ENCODE measurements at regions not wholly inside any gene's neighbourhood (a gene's known extent, or its start where the extent isn't known, plus 50 kb on each side); places are given as distances from the start of the nearest gene placed in this dataset.

- no peak overlapping the region for H3K27ac Mint-ChIP-seq
- Histone ChIP-seq H3K27me3 (ENCODE audit: control insufficient read depth, insufficient read depth, low read length, poor library complexity, severe bottlenecking) (no peaks in the 10 kb centered on the region), H3K9me3 (ENCODE audit: control insufficient read depth, low read length) (no peaks in the 10 kb centered on the region), H3K4me1 (ENCODE audit: control insufficient read depth, insufficient read depth, low read length) (no peaks in the 10 kb centered on the region), H3K4me3 (ENCODE audit: low read length) (no peak overlapping the region), H3K36me3 (ENCODE audit: control insufficient read depth, insufficient read depth, low read length) (no peaks in the 10 kb centered on the region), H3K9ac (ENCODE audit: extremely low read depth, low read length, poor library complexity, severe bottlenecking) (no peak overlapping the region), H3K27ac (ENCODE audit: low read depth, low read length) (no peak overlapping the region)
- no peak for DNase-seq
- TF ChIP-seq, protein P1, sequence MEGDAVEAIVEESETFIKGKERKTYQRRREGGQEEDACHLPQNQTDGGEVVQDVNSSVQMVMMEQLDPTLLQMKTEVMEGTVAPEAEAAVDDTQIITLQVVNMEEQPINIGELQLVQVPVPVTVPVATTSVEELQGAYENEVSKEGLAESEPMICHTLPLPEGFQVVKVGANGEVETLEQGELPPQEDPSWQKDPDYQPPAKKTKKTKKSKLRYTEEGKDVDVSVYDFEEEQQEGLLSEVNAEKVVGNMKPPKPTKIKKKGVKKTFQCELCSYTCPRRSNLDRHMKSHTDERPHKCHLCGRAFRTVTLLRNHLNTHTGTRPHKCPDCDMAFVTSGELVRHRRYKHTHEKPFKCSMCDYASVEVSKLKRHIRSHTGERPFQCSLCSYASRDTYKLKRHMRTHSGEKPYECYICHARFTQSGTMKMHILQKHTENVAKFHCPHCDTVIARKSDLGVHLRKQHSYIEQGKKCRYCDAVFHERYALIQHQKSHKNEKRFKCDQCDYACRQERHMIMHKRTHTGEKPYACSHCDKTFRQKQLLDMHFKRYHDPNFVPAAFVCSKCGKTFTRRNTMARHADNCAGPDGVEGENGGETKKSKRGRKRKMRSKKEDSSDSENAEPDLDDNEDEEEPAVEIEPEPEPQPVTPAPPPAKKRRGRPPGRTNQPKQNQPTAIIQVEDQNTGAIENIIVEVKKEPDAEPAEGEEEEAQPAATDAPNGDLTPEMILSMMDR (conservative IDR thresholded peaks at IDR 0.05): no peak
- no peaks in the 10 kb centered on the region for H3K36me3 Mint-ChIP-seq (ENCODE audit: low read depth)
- no peak overlapping the region for H3K4me3 Mint-ChIP-seq
- no peaks in the 10 kb centered on the region for H3K4me1 Mint-ChIP-seq
- H3K27me3 Mint-ChIP-seq (ENCODE audit: insufficient read depth): no peaks in the 10 kb centered on the region
- H3K9me3 Mint-ChIP-seq: no peaks in the 10 kb centered on the region
- 84 to 100% methylated on average over 1 of the region's 1 CpG for WGBS, 2 experiments (ENCODE audit: insufficient coverage in 1 of 2, insufficient read length in 1 of 2)
Observed at GRCh38 chr5:4717446-4717845, 422.7 kb upstream of the ADAMTS16 start.

- H3K27ac Mint-ChIP-seq: no peak overlapping the region
- WGBS, 2 experiments (ENCODE audit: insufficient coverage in 1 of 2, insufficient read length in 1 of 2): 81 to 90% methylated on average over 6 of the region's 6 CpGs
- Histone ChIP-seq H3K9ac (ENCODE audit: extremely low read depth, low read length, poor library complexity, severe bottlenecking) (no peak overlapping the region), H3K9me3 (ENCODE audit: control insufficient read depth, low read length) (no peaks in the 10 kb centered on the region), H3K4me1 (ENCODE audit: control insufficient read depth, insufficient read depth, low read length) (no peaks in the 10 kb centered on the region), H3K4me3 (ENCODE audit: low read length) (no peak overlapping the region), H3K27me3 (ENCODE audit: control insufficient read depth, insufficient read depth, low read length, poor library complexity, severe bottlenecking) (no peaks in the 10 kb centered on the region), H3K36me3 (ENCODE audit: control insufficient read depth, insufficient read depth, low read length) (no peaks in the 10 kb centered on the region), H3K27ac (ENCODE audit: low read depth, low read length) (no peak overlapping the region)
- H3K9me3 Mint-ChIP-seq: no peaks in the 10 kb centered on the region
- no peaks in the 10 kb centered on the region for H3K27me3 Mint-ChIP-seq (ENCODE audit: insufficient read depth)
- H3K4me3 Mint-ChIP-seq: no peak overlapping the region
- H3K36me3 Mint-ChIP-seq (ENCODE audit: low read depth): no peaks in the 10 kb centered on the region
- H3K4me1 Mint-ChIP-seq: no peaks in the 10 kb centered on the region
- DNase-seq: no peak
- TF ChIP-seq, protein P1 (conservative IDR thresholded peaks at IDR 0.05): no peak
Observed at GRCh38 chr5:4720831-4721230, 419.3 kb upstream of the ADAMTS16 start.

- DNase-seq: no peak
- Mint-ChIP-seq H3K4me3 (no peak overlapping the region), H3K27me3 (ENCODE audit: insufficient read depth) (peaks cover 2% of the 10 kb centered on the region), H3K36me3 (ENCODE audit: low read depth) (no peaks in the 10 kb centered on the region), H3K9me3 (no peaks in the 10 kb centered on the region), H3K27ac (no peak overlapping the region), H3K4me1 (no peaks in the 10 kb centered on the region)
- H3K9ac ChIP-seq (ENCODE audit: extremely low read depth, low read length, poor library complexity, severe bottlenecking): no peak overlapping the region
- WGBS, 2 experiments (ENCODE audit: insufficient coverage in 1 of 2, insufficient read length in 1 of 2): 84 to 100% methylated on average over 1 to 2 of the region's 2 CpGs
- no peak overlapping the region for H3K27ac ChIP-seq (ENCODE audit: low read depth, low read length)
- no peaks in the 10 kb centered on the region for H3K36me3 ChIP-seq (ENCODE audit: control insufficient read depth, insufficient read depth, low read length)
- no peak overlapping the region for H3K4me3 ChIP-seq (ENCODE audit: low read length)
- TF ChIP-seq, protein P1 (conservative IDR thresholded peaks at IDR 0.05): no peak
- no peaks in the 10 kb centered on the region for H3K27me3 ChIP-seq (ENCODE audit: control insufficient read depth, insufficient read depth, low read length, poor library complexity, severe bottlenecking)
- no peaks in the 10 kb centered on the region for H3K9me3 ChIP-seq (ENCODE audit: control insufficient read depth, low read length)
- no peaks in the 10 kb centered on the region for H3K4me1 ChIP-seq (ENCODE audit: control insufficient read depth, insufficient read depth, low read length)
Observed at GRCh38 chr5:4722886-4723285, 417.2 kb upstream of the ADAMTS16 start.

Measured in endodermal cell (in vitro differentiated cells).